ENCODE measurements at regions not wholly inside any gene's neighbourhood (a gene's known extent, or its start where the extent isn't known, plus 50 kb on each side); places are given as distances from the start of the nearest gene placed in this dataset.

GRCh38 chr7:80403686-80404241 is 108.1 kb downstream of the GNAT3 start:
- DNase-seq (ENCODE audit: low read depth in 2 of 2), result no peak

GRCh38 chr7:80401708-80402107 is 110.2 kb downstream of the GNAT3 start:
- no peak for DNase-seq (ENCODE audit: low read depth in 2 of 2)

- DNase-seq (ENCODE audit: low read depth in 2 of 2), result no peak
Observed at GRCh38 chr7:80393786-80394185, 118.1 kb downstream of the GNAT3 start.

GRCh38 chr7:80392229-80393169 is 119.4 kb downstream of the GNAT3 start:
- DNase-seq (ENCODE audit: low read depth in 2 of 2), result no peak

- DNase-seq (ENCODE audit: low read depth in 2 of 2), result no peak
Observed at GRCh38 chr7:80387634-80388193, 124.2 kb downstream of the GNAT3 start.

- DNase-seq (ENCODE audit: low read depth in 2 of 2), result no peak
Observed at GRCh38 chr7:80386686-80387085, 125.2 kb downstream of the GNAT3 start.

GRCh38 chr7:80385508-80385907 is 126.4 kb downstream of the GNAT3 start:
- DNase-seq (ENCODE audit: low read depth in 2 of 2), result no peak

- no peak for DNase-seq (ENCODE audit: low read depth in 2 of 2)
Observed at GRCh38 chr7:80380957-80381356, 130.9 kb downstream of the GNAT3 start.

- DNase-seq (ENCODE audit: low read depth in 2 of 2), result no peak
Observed at GRCh38 chr7:80379034-80379982, 132.6 kb downstream of the GNAT3 start.

- DNase-seq (ENCODE audit: low read depth in 2 of 2), result no peak
Observed at GRCh38 chr7:80374321-80374720, 137.5 kb downstream of the GNAT3 start.

GRCh38 chr7:80373429-80374032 is 138.3 kb downstream of the GNAT3 start:
- no peak for DNase-seq (ENCODE audit: low read depth in 2 of 2)

GRCh38 chr7:80372415-80372814 is 139.4 kb downstream of the GNAT3 start:
- DNase-seq (ENCODE audit: low read depth in 2 of 2), result no peak

- no peak for DNase-seq (ENCODE audit: low read depth in 2 of 2)
Observed at GRCh38 chr7:80370587-80370986, 141.3 kb downstream of the GNAT3 start.

GRCh38 chr7:80369321-80369720 is 142.5 kb downstream of the GNAT3 start:
- DNase-seq (ENCODE audit: low read depth in 2 of 2), result no peak

- DNase-seq (ENCODE audit: low read depth in 2 of 2), result no peak
Observed at GRCh38 chr7:80362677-80363076, 149.2 kb downstream of the GNAT3 start.

GRCh38 chr7:80362010-80362618 is 149.8 kb downstream of the GNAT3 start:
- no peak for DNase-seq (ENCODE audit: low read depth in 2 of 2)

GRCh38 chr7:80359476-80359875 is 152.4 kb downstream of the GNAT3 start:
- no peak for DNase-seq (ENCODE audit: low read depth in 2 of 2)

- DNase-seq (ENCODE audit: low read depth in 2 of 2), result no peak
Observed at GRCh38 chr7:80359029-80359428, 152.8 kb downstream of the GNAT3 start.

GRCh38 chr7:80357530-80357929 is 154.3 kb downstream of the GNAT3 start:
- DNase-seq (ENCODE audit: low read depth in 2 of 2), result no peak

GRCh38 chr7:80350430-80350829 is 161.4 kb downstream of the GNAT3 start:
- no peak for DNase-seq (ENCODE audit: low read depth in 2 of 2)

- DNase-seq (ENCODE audit: low read depth in 2 of 2), result no peak
Observed at GRCh38 chr7:80348223-80348622, 163.6 kb downstream of the GNAT3 start.
